ENCODE measurements at regions not wholly inside any gene's neighbourhood (a gene's known extent, or its start where the extent isn't known, plus 50 kb on each side); places are given as distances from the start of the nearest gene placed in this dataset.

- TF ChIP-seq POLR2A (IDR thresholded peaks at IDR 0.05) (no peak), CTCF (IDR thresholded peaks at IDR 0.05) (no peak), EP300 (IDR thresholded peaks at IDR 0.05) (no peak)
Measured at GRCh38 chr6:868201-868600, 175.3 kb upstream of the EXOC2 start.

Measured in tibial nerve (tissue), 4 donors.